ENCODE measurements at regions not wholly inside any gene's neighbourhood (a gene's known extent, or its start where the extent isn't known, plus 50 kb on each side); places are given as distances from the start of the nearest gene placed in this dataset.

- Histone ChIP-seq H3K27ac (no peak overlapping the region), H3K4me1 (no peaks in the 10 kb centered on the region), H3K27me3 (no peaks in the 10 kb centered on the region), H3K9me3 (no peaks in the 10 kb centered on the region), H3K36me3 (replicated peaks in 1 of 2; ENCODE audit: insufficient read depth in 1 of 2, low read depth in 2 of 2) (no peaks in the 10 kb centered on the region), H3K4me3 (no peak overlapping the region)
- ATAC-seq: no peak
- intact Hi-C loops (cut with DNase I): no loop called here
- no peak for TF ChIP-seq POLR2A (IDR thresholded peaks at IDR 0.05)
- TF ChIP-seq, protein P1, sequence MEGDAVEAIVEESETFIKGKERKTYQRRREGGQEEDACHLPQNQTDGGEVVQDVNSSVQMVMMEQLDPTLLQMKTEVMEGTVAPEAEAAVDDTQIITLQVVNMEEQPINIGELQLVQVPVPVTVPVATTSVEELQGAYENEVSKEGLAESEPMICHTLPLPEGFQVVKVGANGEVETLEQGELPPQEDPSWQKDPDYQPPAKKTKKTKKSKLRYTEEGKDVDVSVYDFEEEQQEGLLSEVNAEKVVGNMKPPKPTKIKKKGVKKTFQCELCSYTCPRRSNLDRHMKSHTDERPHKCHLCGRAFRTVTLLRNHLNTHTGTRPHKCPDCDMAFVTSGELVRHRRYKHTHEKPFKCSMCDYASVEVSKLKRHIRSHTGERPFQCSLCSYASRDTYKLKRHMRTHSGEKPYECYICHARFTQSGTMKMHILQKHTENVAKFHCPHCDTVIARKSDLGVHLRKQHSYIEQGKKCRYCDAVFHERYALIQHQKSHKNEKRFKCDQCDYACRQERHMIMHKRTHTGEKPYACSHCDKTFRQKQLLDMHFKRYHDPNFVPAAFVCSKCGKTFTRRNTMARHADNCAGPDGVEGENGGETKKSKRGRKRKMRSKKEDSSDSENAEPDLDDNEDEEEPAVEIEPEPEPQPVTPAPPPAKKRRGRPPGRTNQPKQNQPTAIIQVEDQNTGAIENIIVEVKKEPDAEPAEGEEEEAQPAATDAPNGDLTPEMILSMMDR (IDR thresholded peaks at IDR 0.05): no peak
- no peak for DNase-seq
- WGBS, 2 donors: 41 to 42% methylated on average over 3 of the region's 3 CpGs
These were observed 288.9 kb upstream of the SLCO3A1 start for GRCh38 chr15:91564631-91565030.

DNA sequence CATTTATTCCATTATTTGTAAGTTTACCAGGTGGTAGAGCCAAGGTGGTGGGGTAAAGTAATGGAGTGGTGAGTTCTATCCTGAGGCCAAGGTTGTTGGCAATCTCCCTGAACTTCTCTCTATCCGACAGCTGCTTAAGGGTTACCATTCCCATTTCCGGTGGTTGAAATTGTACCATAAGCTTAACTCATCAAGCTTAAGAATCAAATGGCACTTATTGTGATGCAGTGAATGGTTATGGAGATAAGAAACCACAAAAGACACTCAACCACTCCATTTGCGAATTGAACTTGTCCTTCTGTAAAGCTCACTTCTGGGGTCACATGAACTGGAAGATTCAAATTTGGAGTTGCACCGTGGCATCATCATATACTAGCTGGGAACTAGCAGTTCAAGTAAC is 287.4 kb upstream of the SLCO3A1 start:
- H3K27ac ChIP-seq: no peak overlapping the region
- DNase-seq: no peak
- WGBS, 2 donors: 58 to 85% methylated on average over 4 of the region's 4 CpGs
- H3K4me1 ChIP-seq: no peaks in the 10 kb centered on the region
- H3K9me3 ChIP-seq: no peaks in the 10 kb centered on the region
- no peaks in the 10 kb centered on the region for H3K36me3 ChIP-seq (replicated peaks in 1 of 2; ENCODE audit: insufficient read depth in 1 of 2, low read depth in 2 of 2)
- no peak overlapping the region for H3K4me3 ChIP-seq
- ATAC-seq: no peak
- TF ChIP-seq POLR2A (IDR thresholded peaks at IDR 0.05): no peak
- TF ChIP-seq, protein P1 (IDR thresholded peaks at IDR 0.05): no peak
- no peaks in the 10 kb centered on the region for H3K27me3 ChIP-seq
- intact Hi-C loops (cut with DNase I): no loop called here

DNA sequence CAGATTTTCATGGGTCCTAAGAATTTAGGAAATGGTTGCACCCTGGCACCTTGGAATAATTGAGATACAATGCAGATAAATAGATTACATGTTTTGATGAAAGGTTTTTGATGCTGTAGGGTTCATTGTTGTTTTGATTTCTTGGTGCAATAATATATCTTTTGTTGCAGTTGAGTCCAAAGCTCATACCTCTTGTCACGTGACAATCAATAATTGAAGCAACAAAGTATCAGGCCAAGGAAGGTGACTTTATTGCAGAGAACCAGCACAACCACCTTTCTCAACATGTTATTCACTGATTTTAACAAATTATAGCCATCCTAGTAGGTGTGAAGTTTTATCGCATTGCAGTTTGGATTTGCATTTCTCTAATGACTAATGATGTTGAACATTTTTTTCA is 285.5 kb upstream of the SLCO3A1 start:
- intact Hi-C loops (cut with DNase I): no loop called here
- DNase-seq: no peak
- Histone ChIP-seq H3K4me1 (no peaks in the 10 kb centered on the region), H3K4me3 (no peak overlapping the region), H3K27ac (no peak overlapping the region), H3K36me3 (replicated peaks in 1 of 2; ENCODE audit: insufficient read depth in 1 of 2, low read depth in 2 of 2) (no peaks in the 10 kb centered on the region), H3K27me3 (no peaks in the 10 kb centered on the region), H3K9me3 (no peaks in the 10 kb centered on the region)
- TF ChIP-seq, protein P1 (IDR thresholded peaks at IDR 0.05): no peak
- no peak for TF ChIP-seq POLR2A (IDR thresholded peaks at IDR 0.05)
- WGBS, 2 donors: 60 to 63% methylated on average over 2 of the region's 2 CpGs
- no peak for ATAC-seq

DNA sequence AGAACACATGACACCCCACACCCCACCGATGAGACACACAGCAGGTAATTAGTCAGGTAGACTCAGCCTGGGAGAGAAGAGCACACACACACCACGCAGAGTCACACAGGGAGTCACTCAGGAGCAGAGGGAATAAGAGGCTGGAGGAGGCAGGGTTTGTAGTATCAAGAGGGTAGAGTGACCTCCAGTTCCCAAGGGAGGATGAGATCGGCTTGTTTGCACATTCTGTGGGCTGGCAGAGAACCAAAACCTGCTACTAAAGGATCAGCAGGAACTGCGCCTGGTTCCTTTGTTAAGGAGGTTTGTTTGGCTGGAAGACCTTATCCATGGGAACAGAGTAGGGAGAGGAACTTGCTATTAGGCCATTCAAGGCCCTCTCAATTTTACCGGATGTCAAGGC is 281.4 kb upstream of the SLCO3A1 start:
- H3K27me3 ChIP-seq: no peaks in the 10 kb centered on the region
- H3K4me3 ChIP-seq: no peak overlapping the region
- intact Hi-C loops (cut with DNase I): no loop called here
- no peaks in the 10 kb centered on the region for H3K4me1 ChIP-seq
- no peak overlapping the region for H3K27ac ChIP-seq
- 50 to 55% methylated on average over 5 of the region's 5 CpGs for WGBS, 2 donors
- TF ChIP-seq, protein P1 (IDR thresholded peaks at IDR 0.05): no peak
- H3K9me3 ChIP-seq: no peaks in the 10 kb centered on the region
- peak in 1 of 4 donors; percentile 4 for DNase-seq
- H3K36me3 ChIP-seq (replicated peaks in 1 of 2; ENCODE audit: insufficient read depth in 1 of 2, low read depth in 2 of 2): no peaks in the 10 kb centered on the region
- no peak for ATAC-seq

DNA sequence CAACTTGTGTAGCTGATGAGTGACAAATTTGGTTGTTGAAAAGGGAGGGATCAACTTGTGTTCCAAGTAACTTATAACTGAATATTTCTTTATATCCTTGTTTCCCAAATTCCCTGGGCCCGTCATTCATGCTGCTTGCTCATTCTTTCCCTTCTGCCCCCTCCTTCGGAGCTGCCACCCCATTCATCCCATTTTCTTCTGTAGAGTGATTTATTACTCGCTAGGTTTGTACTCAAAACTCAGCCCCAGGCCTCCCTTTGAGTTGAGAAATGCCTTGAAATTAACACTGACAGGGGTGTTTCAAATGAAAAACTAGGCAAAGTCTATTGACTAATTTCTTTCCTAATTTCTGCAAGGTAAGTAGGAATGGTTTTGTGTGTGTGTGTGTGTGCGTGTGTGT is 277.4 kb upstream of the SLCO3A1 start:
- no peak for ATAC-seq
- no peaks in the 10 kb centered on the region for H3K4me1 ChIP-seq
- no peak for DNase-seq
- H3K36me3 ChIP-seq (replicated peaks in 1 of 2; ENCODE audit: insufficient read depth in 1 of 2, low read depth in 2 of 2): no peaks in the 10 kb centered on the region
- H3K4me3 ChIP-seq: no peak overlapping the region
- intact Hi-C loops (cut with DNase I): no loop called here
- H3K27ac ChIP-seq: no peak overlapping the region
- no peaks in the 10 kb centered on the region for H3K27me3 ChIP-seq
- H3K9me3 ChIP-seq: no peaks in the 10 kb centered on the region
- TF ChIP-seq, protein P1 (IDR thresholded peaks at IDR 0.05): no peak
- no peak for TF ChIP-seq POLR2A (IDR thresholded peaks at IDR 0.05)
- WGBS, 2 donors: 57 to 62% methylated on average over 4 of the region's 4 CpGs

Measured in body of pancreas (tissue), 4 donors.